Memory B cell (primary cell): ENCODE measurements at regions not wholly inside any gene's neighbourhood (a gene's known extent, or its start where the extent isn't known, plus 50 kb on each side); places are given as distances from the start of the nearest gene placed in this dataset.
A peak's percentile ranks its signal among the peaks of the same experiment; 100 is the strongest.

Experiments used
- ATAC-seq: fragments of 150-1000 bp; cut with Tn5 transposase; 2 replicates; pipeline ENCODE4 v1.10.0; 2021; ENCODE audit warnings: low read depth, mild to moderate bottlenecking, moderate library complexity
- DNase-seq, 2 donors: peaks; one replicate each; pipeline ENCODE4 v3.0.0; 2022; ENCODE audit warnings: low spot score in 2 of 2
- H3K27ac Mint-ChIP-seq: one replicate; pipeline ENCODE4 v1.8.0; 2022; ENCODE audit warnings: mild to moderate bottlenecking, moderate library complexity, mixed read lengths
- H3K27me3 Mint-ChIP-seq: one replicate; pipeline ENCODE4 v1.8.0; 2022; ENCODE audit warnings: mixed read lengths
- H3K36me3 Mint-ChIP-seq: one replicate; pipeline ENCODE4 v1.8.0; 2022; ENCODE audit warnings: mild to moderate bottlenecking, mixed read lengths
- H3K4me1 Mint-ChIP-seq: one replicate; pipeline ENCODE4 v1.8.0; 2022; ENCODE audit warnings: mixed read lengths
- H3K4me3 Mint-ChIP-seq: one replicate; pipeline ENCODE4 v1.8.0; 2022; ENCODE audit warnings: mild to moderate bottlenecking, moderate library complexity, mixed read lengths
- H3K9me3 Mint-ChIP-seq: one replicate; pipeline ENCODE4 v1.8.0; 2022; ENCODE audit warnings: mixed read lengths

GRCh38 chr6:169895000-169895759 is 143.8 kb downstream of the ERMARD start:
- ATAC-seq (peak; percentile 41), DNase-seq (no peak)
- Mint-ChIP-seq H3K9me3 (peaks cover 9% of the 10 kb centered on the region), H3K4me3 (no peak overlapping the region), H3K4me1 (peaks cover 3% of the 10 kb centered on the region), H3K27ac (peak overlapping the region; percentile 82), H3K27me3 (peaks cover 17% of the 10 kb centered on the region), H3K36me3 (peaks cover 3% of the 10 kb centered on the region)

- peaks cover 6% of the 10 kb centered on the region for H3K9me3 Mint-ChIP-seq
- ATAC-seq (no peak), DNase-seq (no peak)
- no peaks in the 10 kb centered on the region for H3K36me3 Mint-ChIP-seq
- H3K4me1 Mint-ChIP-seq, result peaks cover 3% of the 10 kb centered on the region
- no peak overlapping the region for H3K4me3 Mint-ChIP-seq
- peaks cover 13% of the 10 kb centered on the region for H3K27me3 Mint-ChIP-seq
- peak overlapping the region; percentile 82 for H3K27ac Mint-ChIP-seq
These were observed 143.0 kb downstream of the ERMARD start for GRCh38 chr6:169894377-169894960.

- Mint-ChIP-seq H3K27ac (no peak overlapping the region), H3K4me3 (no peak overlapping the region), H3K4me1 (peaks cover 3% of the 10 kb centered on the region), H3K36me3 (no peaks in the 10 kb centered on the region), H3K9me3 (peaks cover 6% of the 10 kb centered on the region), H3K27me3 (peaks cover 11% of the 10 kb centered on the region)
- ATAC-seq, result no peak
- no peak for DNase-seq
These were observed 142.2 kb downstream of the ERMARD start for GRCh38 chr6:169893624-169894023.

GRCh38 chr6:169891846-169892245 is 140.4 kb downstream of the ERMARD start:
- Mint-ChIP-seq H3K36me3 (no peaks in the 10 kb centered on the region), H3K9me3 (peaks cover 6% of the 10 kb centered on the region), H3K27me3 (peaks cover 8% of the 10 kb centered on the region), H3K27ac (no peak overlapping the region), H3K4me1 (peaks cover 3% of the 10 kb centered on the region), H3K4me3 (no peak overlapping the region)
- no peak for DNase-seq
- ATAC-seq, result no peak

GRCh38 chr6:169891421-169891820 is 140.0 kb downstream of the ERMARD start:
- peaks cover 3% of the 10 kb centered on the region for H3K4me1 Mint-ChIP-seq
- H3K4me3 Mint-ChIP-seq, result no peak overlapping the region
- H3K27ac Mint-ChIP-seq, result no peak overlapping the region
- H3K36me3 Mint-ChIP-seq, result no peaks in the 10 kb centered on the region
- H3K27me3 Mint-ChIP-seq, result peaks cover 8% of the 10 kb centered on the region
- peaks cover 6% of the 10 kb centered on the region for H3K9me3 Mint-ChIP-seq
- no peak for DNase-seq
- ATAC-seq, result no peak

- Mint-ChIP-seq H3K27me3 (peaks cover 8% of the 10 kb centered on the region), H3K4me3 (no peak overlapping the region), H3K4me1 (peaks cover 3% of the 10 kb centered on the region), H3K9me3 (peaks cover 6% of the 10 kb centered on the region), H3K36me3 (no peaks in the 10 kb centered on the region), H3K27ac (peak overlapping the region; percentile 1)
- ATAC-seq (no peak), DNase-seq (no peak)
These were observed 139.5 kb downstream of the ERMARD start for GRCh38 chr6:169890901-169891300.

GRCh38 chr6:169890049-169890448 is 138.6 kb downstream of the ERMARD start:
- no peak overlapping the region for H3K27ac Mint-ChIP-seq
- H3K27me3 Mint-ChIP-seq, result peaks cover 13% of the 10 kb centered on the region
- H3K4me3 Mint-ChIP-seq, result no peak overlapping the region
- DNase-seq (no peak), ATAC-seq (no peak)
- H3K4me1 Mint-ChIP-seq, result peaks cover 2% of the 10 kb centered on the region
- H3K9me3 Mint-ChIP-seq, result peaks cover 5% of the 10 kb centered on the region
- H3K36me3 Mint-ChIP-seq, result no peaks in the 10 kb centered on the region

- Mint-ChIP-seq H3K27me3 (peaks cover 19% of the 10 kb centered on the region), H3K4me3 (no peak overlapping the region), H3K9me3 (peaks cover 4% of the 10 kb centered on the region), H3K36me3 (no peaks in the 10 kb centered on the region), H3K4me1 (no peaks in the 10 kb centered on the region), H3K27ac (no peak overlapping the region)
- ATAC-seq (no peak), DNase-seq (no peak)
These were observed 136.2 kb downstream of the ERMARD start for GRCh38 chr6:169887529-169888140.

- no peak for DNase-seq
- no peaks in the 10 kb centered on the region for H3K36me3 Mint-ChIP-seq
- no peak overlapping the region for H3K27ac Mint-ChIP-seq
- H3K27me3 Mint-ChIP-seq, result peaks cover 21% of the 10 kb centered on the region
- H3K9me3 Mint-ChIP-seq, result peaks cover 4% of the 10 kb centered on the region
- no peak overlapping the region for H3K4me3 Mint-ChIP-seq
- no peaks in the 10 kb centered on the region for H3K4me1 Mint-ChIP-seq
- ATAC-seq, result no peak
These were observed 135.3 kb downstream of the ERMARD start for GRCh38 chr6:169886631-169887227.

- Mint-ChIP-seq H3K36me3 (no peaks in the 10 kb centered on the region), H3K27ac (no peak overlapping the region), H3K9me3 (peaks cover 3% of the 10 kb centered on the region), H3K4me3 (no peak overlapping the region), H3K27me3 (peaks cover 23% of the 10 kb centered on the region), H3K4me1 (no peaks in the 10 kb centered on the region)
- ATAC-seq, result no peak
- no peak for DNase-seq
These were observed 134.4 kb downstream of the ERMARD start for GRCh38 chr6:169885831-169886230.

GRCh38 chr6:169885131-169885530 is 133.7 kb downstream of the ERMARD start:
- no peaks in the 10 kb centered on the region for H3K36me3 Mint-ChIP-seq
- no peaks in the 10 kb centered on the region for H3K4me1 Mint-ChIP-seq
- H3K27ac Mint-ChIP-seq, result no peak overlapping the region
- DNase-seq (no peak), ATAC-seq (no peak)
- no peak overlapping the region for H3K4me3 Mint-ChIP-seq
- H3K9me3 Mint-ChIP-seq, result no peaks in the 10 kb centered on the region
- peaks cover 23% of the 10 kb centered on the region for H3K27me3 Mint-ChIP-seq

GRCh38 chr6:169884158-169884557 is 132.7 kb downstream of the ERMARD start:
- Mint-ChIP-seq H3K36me3 (no peaks in the 10 kb centered on the region), H3K4me3 (no peak overlapping the region), H3K27me3 (peaks cover 27% of the 10 kb centered on the region), H3K9me3 (no peaks in the 10 kb centered on the region), H3K4me1 (no peaks in the 10 kb centered on the region), H3K27ac (no peak overlapping the region)
- ATAC-seq, result no peak
- DNase-seq, result no peak

- no peaks in the 10 kb centered on the region for H3K36me3 Mint-ChIP-seq
- H3K9me3 Mint-ChIP-seq, result no peaks in the 10 kb centered on the region
- H3K27ac Mint-ChIP-seq, result no peak overlapping the region
- no peak for ATAC-seq
- peaks cover 29% of the 10 kb centered on the region for H3K27me3 Mint-ChIP-seq
- DNase-seq, result no peak
- H3K4me1 Mint-ChIP-seq, result no peaks in the 10 kb centered on the region
- no peak overlapping the region for H3K4me3 Mint-ChIP-seq
These were observed 131.9 kb downstream of the ERMARD start for GRCh38 chr6:169883316-169883715.

GRCh38 chr6:169881976-169882375 is 130.6 kb downstream of the ERMARD start:
- H3K36me3 Mint-ChIP-seq, result no peaks in the 10 kb centered on the region
- no peak overlapping the region for H3K27ac Mint-ChIP-seq
- ATAC-seq (no peak), DNase-seq (no peak)
- H3K9me3 Mint-ChIP-seq, result no peaks in the 10 kb centered on the region
- peaks cover 22% of the 10 kb centered on the region for H3K27me3 Mint-ChIP-seq
- no peak overlapping the region for H3K4me3 Mint-ChIP-seq
- H3K4me1 Mint-ChIP-seq, result no peaks in the 10 kb centered on the region
